ENCODE measurements at regions not wholly inside any gene's neighbourhood (a gene's known extent, or its start where the extent isn't known, plus 50 kb on each side); places are given as distances from the start of the nearest gene placed in this dataset.

DNA sequence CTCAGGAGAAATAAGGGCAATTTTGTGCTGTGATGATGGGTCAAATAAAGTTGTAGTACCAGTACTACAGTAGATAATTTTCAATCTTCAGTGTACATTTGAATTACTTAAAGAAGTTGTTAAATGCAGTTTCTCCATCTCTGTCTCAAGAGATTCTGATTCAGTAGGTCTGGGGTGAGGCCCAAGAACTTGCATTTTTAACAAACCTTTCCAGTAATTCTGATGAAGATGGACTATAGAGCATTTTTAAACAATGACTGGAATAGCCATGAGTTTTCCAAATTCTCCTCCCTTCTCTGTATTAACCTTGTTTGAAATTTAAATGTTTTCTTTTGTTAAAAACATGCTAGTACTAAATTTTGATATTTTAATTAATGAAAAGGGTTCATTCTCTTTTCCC is 127.0 kb upstream of the CD96 start:
- Histone ChIP-seq H3K79me2 (ENCODE audit: insufficient read depth, low read length) (no peaks in the 10 kb centered on the region), H3K9ac (ENCODE audit: low read length) (no peak overlapping the region), H3K4me3 (replicated peaks in 1 of 2; ENCODE audit: low read depth in 1 of 2, low read length in 2 of 2) (no peak overlapping the region), H3K27ac (ENCODE audit: low read depth, low read length) (no peak overlapping the region), H3K9me2 (ENCODE audit: insufficient read depth) (no peaks in the 10 kb centered on the region), H3K4me2 (ENCODE audit: low read length) (no peak overlapping the region), H3K9me3 (ENCODE audit: control insufficient read depth in 1 of 2, insufficient read depth in 1 of 2, low read depth in 1 of 2, low read length in 2 of 2) (no peaks in the 10 kb centered on the region), H3K36me3 (ENCODE audit: control insufficient read depth in 1 of 2, insufficient read depth in 2 of 2, low read length in 2 of 2) (no peaks in the 10 kb centered on the region), H3K4me1 (ENCODE audit: control insufficient read depth in 1 of 2, insufficient read depth in 2 of 2, low read length in 2 of 2) (no peaks in the 10 kb centered on the region), H4K20me1 (ENCODE audit: insufficient read depth) (no peaks in the 10 kb centered on the region), H2AFZ (ENCODE audit: low read depth, low read length, poor library complexity, severe bottlenecking) (no peak overlapping the region), H3K27me3 (ENCODE audit: insufficient read depth, low read length) (no peaks in the 10 kb centered on the region)
- ChIA-PET POLR2A (no interaction called here), CTCF (no interaction called here), RAD21 (ENCODE audit: low non-redundant PET in 1 of 2, low total read pairs in 2 of 2, uncharacterized antibody in 2 of 2, unreplicated experiment in 2 of 2) (no interaction called here)
- BruUV-seq (replicated peaks), result no TSS peak
- intact Hi-C loops (cut with micrococcal nuclease), result no loop called here
- DNase-seq (ENCODE audit: low read depth, low spot score), result no peak
- ATAC-seq, result no peak
- TF ChIP-seq, protein P1, sequence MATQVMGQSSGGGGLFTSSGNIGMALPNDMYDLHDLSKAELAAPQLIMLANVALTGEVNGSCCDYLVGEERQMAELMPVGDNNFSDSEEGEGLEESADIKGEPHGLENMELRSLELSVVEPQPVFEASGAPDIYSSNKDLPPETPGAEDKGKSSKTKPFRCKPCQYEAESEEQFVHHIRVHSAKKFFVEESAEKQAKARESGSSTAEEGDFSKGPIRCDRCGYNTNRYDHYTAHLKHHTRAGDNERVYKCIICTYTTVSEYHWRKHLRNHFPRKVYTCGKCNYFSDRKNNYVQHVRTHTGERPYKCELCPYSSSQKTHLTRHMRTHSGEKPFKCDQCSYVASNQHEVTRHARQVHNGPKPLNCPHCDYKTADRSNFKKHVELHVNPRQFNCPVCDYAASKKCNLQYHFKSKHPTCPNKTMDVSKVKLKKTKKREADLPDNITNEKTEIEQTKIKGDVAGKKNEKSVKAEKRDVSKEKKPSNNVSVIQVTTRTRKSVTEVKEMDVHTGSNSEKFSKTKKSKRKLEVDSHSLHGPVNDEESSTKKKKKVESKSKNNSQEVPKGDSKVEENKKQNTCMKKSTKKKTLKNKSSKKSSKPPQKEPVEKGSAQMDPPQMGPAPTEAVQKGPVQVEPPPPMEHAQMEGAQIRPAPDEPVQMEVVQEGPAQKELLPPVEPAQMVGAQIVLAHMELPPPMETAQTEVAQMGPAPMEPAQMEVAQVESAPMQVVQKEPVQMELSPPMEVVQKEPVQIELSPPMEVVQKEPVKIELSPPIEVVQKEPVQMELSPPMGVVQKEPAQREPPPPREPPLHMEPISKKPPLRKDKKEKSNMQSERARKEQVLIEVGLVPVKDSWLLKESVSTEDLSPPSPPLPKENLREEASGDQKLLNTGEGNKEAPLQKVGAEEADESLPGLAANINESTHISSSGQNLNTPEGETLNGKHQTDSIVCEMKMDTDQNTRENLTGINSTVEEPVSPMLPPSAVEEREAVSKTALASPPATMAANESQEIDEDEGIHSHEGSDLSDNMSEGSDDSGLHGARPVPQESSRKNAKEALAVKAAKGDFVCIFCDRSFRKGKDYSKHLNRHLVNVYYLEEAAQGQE (IDR thresholded peaks at IDR 0.05; ENCODE audit: low read depth), result no peak
- no peak for TF ChIP-seq SRF (IDR thresholded peaks at IDR 0.05; ENCODE audit: low read depth)
- TF ChIP-seq, protein P2, sequence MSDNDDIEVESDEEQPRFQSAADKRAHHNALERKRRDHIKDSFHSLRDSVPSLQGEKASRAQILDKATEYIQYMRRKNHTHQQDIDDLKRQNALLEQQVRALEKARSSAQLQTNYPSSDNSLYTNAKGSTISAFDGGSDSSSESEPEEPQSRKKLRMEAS (IDR thresholded peaks at IDR 0.05), result no peak
- no peak for TF ChIP-seq RAD21 (IDR thresholded peaks at IDR 0.05; ENCODE audit: low read depth)
- TF ChIP-seq ZNF274 (IDR thresholded peaks at IDR 0.05; ENCODE audit: low read depth, low read length), result no peak
- TF ChIP-seq EZH2phosphoT487 (IDR thresholded peaks at IDR 0.05; ENCODE audit: borderline replicate concordance), result no peak
- no peak for TF ChIP-seq FOSL1 (IDR thresholded peaks at IDR 0.05; ENCODE audit: low read depth)
- no peak for TF ChIP-seq SIN3A (IDR thresholded peaks at IDR 0.05; ENCODE audit: low read depth)
- no peak for TF ChIP-seq ELF1 (IDR thresholded peaks at IDR 0.05; ENCODE audit: borderline replicate concordance, low read depth)
- TF ChIP-seq CEBPB (IDR thresholded peaks at IDR 0.05; ENCODE audit: low read depth), result no peak
- TF ChIP-seq POLR2A (IDR thresholded peaks at IDR 0.05; ENCODE audit: borderline replicate concordance, extremely low read depth, insufficient read depth, insufficient read length), result no peak
- TF ChIP-seq, protein P3, sequence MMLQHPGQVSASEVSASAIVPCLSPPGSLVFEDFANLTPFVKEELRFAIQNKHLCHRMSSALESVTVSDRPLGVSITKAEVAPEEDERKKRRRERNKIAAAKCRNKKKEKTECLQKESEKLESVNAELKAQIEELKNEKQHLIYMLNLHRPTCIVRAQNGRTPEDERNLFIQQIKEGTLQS (IDR thresholded peaks at IDR 0.05), result no peak

All from HCT116 (cell line).